NCI-H2107 (cell line): ENCODE measurements at regions not wholly inside any gene's neighbourhood (a gene's known extent, or its start where the extent isn't known, plus 50 kb on each side); places are given as distances from the start of the nearest gene placed in this dataset.
"Not testable (repeated sequence)": the region's sequence is repeated elsewhere in the genome, so short reads cannot be mapped to it uniquely, and the experiment has no call there.

Experiments
- DNase-seq: peaks from one replicate; lab custom pipeline; 2025; lab: John Stamatoyannopoulos, UW

- DNase-seq, result no peak
Measured at GRCh38 chr11:134866981-134867675, 455.1 kb upstream of the B3GAT1 start.

GRCh38 chr11:134866215-134866614 is 454.2 kb upstream of the B3GAT1 start:
- DNase-seq, result no peak

- no peak for DNase-seq
Measured at GRCh38 chr11:134864968-134865305, 452.9 kb upstream of the B3GAT1 start.

- no peak for DNase-seq
Measured at GRCh38 chr11:134864233-134864967, 452.4 kb upstream of the B3GAT1 start.

DNA sequence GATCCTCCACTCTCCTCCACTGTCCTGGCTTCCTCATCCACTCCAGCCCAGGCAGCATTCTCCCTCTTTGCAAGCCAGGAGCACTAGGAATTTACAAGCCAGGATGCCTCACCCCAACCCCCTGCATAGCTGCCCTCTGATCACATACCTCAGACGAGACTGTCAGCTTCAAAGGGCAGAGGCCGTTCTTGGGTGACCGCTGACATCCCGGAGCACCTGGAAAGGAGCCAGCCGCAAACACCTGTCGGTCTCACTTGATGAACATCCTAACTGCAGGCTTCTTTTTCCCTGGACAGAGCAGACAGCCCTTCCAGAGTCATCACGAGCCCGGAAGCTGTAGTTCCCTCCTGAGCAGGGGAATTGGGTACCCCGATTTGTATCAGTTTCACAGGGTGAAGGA is 451.3 kb upstream of the B3GAT1 start:
- no peak for DNase-seq

GRCh38 chr11:134862587-134863195 is 450.6 kb upstream of the B3GAT1 start:
- DNase-seq, result no peak

DNA sequence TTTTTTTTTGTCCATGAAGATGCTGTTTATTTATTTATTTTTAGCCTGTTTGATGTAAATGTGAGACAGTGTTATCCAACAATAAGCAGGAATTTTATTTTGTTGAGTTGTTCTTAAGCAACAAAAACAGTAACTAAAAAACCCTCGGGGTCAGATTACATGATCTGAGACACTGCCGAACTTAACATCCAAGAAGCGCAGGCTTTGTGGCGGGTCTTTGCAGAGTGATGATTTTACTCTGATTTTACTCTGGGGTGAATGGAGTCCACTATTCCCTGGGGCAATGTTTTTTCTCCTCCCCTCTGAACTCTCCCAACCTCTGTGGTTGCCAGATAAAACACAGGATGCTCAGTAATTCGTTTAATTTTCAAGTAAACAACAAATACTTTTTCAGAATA is 450.1 kb upstream of the B3GAT1 start:
- no peak for DNase-seq

GRCh38 chr11:134861490-134862104 is 449.6 kb upstream of the B3GAT1 start:
- no peak for DNase-seq

GRCh38 chr11:134858783-134859480 is 446.9 kb upstream of the B3GAT1 start:
- DNase-seq, result no peak

DNA sequence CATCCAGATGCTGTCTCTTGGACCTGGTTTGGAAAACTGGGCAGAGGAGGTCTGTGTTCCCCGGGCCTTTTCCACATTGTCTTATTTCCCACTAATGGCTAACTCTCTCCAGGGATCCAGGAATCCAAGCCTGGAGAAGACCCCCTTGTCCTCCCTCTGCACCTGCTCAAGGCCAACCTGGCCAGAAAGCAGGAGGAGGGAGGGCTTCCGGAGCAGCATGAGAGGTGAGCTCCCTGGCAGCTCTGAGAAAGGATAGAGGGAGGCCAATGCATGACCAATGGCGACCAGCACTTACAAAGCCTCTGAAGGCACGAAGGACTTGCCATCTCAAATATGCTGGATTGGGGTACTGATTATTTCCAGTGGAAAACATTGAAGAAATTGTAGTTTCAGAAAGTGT is 445.0 kb upstream of the B3GAT1 start:
- DNase-seq, result no peak

GRCh38 chr11:134856056-134856971 is 444.3 kb upstream of the B3GAT1 start:
- DNase-seq, result no peak

DNA sequence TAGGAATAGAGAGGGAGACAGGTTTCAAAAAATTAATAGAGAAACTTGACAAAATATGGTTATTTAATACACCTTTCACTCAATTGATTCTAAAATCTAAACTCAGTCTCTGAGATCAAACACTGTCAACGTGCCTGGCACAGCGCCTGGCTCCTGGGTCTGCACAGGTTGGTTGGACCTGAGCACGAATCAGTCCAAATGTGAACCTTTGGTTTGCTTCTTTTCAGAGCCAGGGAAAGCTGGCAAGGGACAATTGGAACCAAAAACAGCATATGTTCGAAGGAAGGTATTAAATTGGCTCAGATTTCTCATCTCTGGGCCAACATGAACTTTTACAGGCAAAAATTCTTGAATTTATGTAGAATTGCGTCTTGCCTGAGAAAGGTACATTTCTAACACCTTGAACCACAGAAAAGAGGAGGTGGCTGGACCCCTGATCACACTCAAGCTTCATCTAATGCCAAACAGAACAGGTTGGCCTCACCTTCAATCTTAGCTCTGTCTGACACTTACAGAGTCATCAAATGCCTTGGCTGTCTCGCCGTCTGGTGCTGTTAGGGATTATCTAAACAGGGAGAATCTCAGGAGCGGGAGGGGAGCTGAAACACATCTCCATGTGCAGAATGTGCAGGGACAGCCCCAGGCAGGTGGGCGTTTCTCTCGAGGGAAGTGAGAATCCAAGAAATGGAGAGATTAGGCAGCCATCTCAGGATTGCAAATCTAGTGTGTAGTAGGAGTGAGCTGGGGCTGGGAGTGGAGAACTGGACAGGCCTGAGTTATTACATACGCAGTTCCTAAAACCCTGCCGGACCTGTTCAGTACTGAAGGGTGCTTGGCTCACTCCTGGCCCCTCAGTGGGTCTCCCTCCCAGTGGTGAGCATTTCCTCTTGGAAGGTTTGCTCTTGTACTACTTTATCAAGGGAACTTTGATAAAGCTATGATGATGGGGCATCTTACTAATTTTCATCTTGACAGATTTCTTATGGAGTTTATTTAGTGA is 442.2 kb upstream of the B3GAT1 start:
- DNase-seq, result no peak

DNA sequence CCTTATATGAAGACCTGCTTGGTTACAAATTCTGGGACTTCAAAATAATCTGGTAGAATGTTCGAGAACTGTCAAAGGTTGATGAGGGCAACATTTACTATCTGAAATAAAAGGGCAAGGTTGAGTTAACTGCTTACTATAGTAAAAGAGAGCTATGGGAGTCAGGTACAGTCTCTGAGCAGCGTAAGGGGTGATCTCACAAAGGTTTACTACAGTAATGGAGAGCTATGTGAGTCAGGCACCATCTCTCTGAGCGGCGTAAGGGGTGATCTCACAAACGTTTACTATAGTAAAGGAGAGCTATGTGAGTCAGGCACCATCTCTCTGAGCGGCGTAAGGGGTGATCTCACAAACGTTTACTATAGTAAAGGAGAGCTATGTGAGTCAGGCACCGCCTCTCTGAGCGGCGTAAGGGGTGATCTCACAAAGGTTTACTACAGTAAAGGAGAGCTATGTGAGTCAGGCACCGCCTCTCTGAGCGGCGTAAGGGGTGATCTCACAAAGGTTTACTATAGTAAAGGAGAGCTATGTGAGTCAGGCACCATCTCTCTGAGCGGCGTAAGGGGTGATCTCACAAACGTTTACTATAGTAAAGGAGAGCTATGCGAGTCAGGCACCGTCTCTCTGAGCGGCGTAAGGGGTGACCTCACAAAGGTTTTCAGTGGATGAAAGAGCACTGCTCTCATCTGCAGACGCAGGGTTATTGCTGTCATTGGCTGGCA is 439.6 kb upstream of the B3GAT1 start:
- DNase-seq, result not testable (repeated sequence)

DNA sequence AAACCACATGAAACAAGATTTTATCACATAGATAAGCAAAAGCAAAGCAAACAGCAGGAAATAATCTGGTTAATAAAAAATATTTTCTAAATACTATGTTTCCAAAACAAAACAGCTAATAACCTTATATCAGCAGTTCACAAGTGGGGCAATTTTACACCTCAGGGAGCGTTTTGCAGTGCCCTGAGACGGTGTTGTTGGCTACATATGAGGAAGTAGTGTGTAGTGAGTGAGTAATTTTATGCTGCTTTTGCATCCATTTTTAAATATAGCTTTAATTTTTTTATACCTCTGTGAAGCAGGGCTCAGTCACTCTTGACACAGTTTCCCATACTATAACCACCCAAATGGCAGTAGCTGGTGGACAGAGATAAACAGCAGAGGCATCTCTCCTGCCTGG is 438.5 kb upstream of the B3GAT1 start:
- DNase-seq, result no peak

GRCh38 chr11:134849833-134850232 is 437.8 kb upstream of the B3GAT1 start:
- no peak for DNase-seq

GRCh38 chr11:134847083-134847715 is 435.2 kb upstream of the B3GAT1 start:
- DNase-seq, result no peak

DNA sequence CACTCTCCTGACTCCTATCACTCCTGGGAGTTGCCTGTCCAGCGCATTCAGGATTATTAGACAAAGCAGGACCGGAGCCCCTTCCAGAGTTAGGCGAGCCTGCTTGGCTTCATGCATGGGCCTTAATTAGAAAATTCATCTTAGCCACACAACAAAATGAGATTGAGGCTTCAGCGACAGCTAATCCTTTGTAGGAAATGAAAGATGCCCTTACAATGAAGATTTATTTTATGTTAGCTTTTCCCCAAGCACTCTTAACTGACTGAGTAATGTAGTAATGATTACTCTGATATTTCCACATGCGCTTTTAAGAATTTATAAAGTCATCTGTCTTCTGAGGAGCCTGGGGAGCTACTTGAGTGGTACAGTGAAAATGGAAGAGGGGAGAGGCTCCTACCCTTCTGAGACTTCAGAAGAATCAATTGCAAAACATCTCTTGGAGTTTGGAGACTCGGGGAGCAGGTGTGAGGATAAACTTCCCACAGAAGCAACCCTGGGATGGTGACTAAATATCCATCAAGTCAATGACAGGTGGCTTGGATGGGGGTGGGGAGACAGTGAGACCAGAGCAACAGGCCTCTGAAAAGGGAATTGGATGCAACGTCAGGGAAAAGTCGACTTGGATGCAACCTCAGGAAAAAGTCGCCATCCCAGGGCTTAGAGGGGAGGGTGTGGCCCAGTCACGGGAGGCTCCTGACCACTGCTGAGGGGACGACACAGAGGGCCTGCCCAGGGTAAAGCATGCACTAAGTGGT is 434.5 kb upstream of the B3GAT1 start:
- no peak for DNase-seq
